ENCODE measurements at regions not wholly inside any gene's neighbourhood (a gene's known extent, or its start where the extent isn't known, plus 50 kb on each side); places are given as distances from the start of the nearest gene placed in this dataset.

DNA sequence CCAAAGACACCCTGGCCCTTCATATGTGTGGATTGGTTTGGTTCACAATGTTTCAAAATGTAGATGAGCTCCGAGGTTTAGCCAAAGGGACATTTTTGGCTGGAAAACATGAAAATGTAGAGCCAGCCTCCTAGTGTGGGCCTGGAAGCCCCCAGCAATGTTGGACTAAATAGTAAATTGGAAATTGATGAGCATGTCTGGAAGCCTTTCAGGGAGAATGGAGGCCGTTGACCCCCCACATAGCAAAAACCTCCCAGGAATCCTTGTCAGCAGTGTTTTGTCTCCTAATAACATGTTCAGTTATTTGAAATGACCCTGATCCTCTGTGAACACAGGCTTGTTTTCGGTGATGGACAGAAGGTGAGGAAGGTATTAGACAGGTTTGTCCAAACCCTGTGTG lies 65.1 kb upstream of the TBX3 start:
- CTCF ChIA-PET: no interaction called here
- TF ChIP-seq, protein P1, sequence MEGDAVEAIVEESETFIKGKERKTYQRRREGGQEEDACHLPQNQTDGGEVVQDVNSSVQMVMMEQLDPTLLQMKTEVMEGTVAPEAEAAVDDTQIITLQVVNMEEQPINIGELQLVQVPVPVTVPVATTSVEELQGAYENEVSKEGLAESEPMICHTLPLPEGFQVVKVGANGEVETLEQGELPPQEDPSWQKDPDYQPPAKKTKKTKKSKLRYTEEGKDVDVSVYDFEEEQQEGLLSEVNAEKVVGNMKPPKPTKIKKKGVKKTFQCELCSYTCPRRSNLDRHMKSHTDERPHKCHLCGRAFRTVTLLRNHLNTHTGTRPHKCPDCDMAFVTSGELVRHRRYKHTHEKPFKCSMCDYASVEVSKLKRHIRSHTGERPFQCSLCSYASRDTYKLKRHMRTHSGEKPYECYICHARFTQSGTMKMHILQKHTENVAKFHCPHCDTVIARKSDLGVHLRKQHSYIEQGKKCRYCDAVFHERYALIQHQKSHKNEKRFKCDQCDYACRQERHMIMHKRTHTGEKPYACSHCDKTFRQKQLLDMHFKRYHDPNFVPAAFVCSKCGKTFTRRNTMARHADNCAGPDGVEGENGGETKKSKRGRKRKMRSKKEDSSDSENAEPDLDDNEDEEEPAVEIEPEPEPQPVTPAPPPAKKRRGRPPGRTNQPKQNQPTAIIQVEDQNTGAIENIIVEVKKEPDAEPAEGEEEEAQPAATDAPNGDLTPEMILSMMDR (IDR thresholded peaks at IDR 0.05; ENCODE audit: unreplicated experiment): no peak
- Mint-ChIP-seq H3K36me3 (ENCODE audit: insufficient read depth, unreplicated experiment) (no peaks in the 10 kb centered on the region), H3K4me3 (ENCODE audit: low read depth, unreplicated experiment) (no peak overlapping the region), H3K27ac (ENCODE audit: unreplicated experiment) (no peak overlapping the region), H3K27me3 (ENCODE audit: unreplicated experiment) (no peaks in the 10 kb centered on the region), H3K9me3 (ENCODE audit: low read depth, unreplicated experiment) (peaks cover 14% of the 10 kb centered on the region), H3K4me1 (ENCODE audit: low read depth, unreplicated experiment) (no peaks in the 10 kb centered on the region)
- no TSS peak for BruUV-seq (replicated peaks)
- intact Hi-C loops (cut with micrococcal nuclease; ENCODE audit: unreplicated experiment): no loop called here
- DNase-seq: no peak

DNA sequence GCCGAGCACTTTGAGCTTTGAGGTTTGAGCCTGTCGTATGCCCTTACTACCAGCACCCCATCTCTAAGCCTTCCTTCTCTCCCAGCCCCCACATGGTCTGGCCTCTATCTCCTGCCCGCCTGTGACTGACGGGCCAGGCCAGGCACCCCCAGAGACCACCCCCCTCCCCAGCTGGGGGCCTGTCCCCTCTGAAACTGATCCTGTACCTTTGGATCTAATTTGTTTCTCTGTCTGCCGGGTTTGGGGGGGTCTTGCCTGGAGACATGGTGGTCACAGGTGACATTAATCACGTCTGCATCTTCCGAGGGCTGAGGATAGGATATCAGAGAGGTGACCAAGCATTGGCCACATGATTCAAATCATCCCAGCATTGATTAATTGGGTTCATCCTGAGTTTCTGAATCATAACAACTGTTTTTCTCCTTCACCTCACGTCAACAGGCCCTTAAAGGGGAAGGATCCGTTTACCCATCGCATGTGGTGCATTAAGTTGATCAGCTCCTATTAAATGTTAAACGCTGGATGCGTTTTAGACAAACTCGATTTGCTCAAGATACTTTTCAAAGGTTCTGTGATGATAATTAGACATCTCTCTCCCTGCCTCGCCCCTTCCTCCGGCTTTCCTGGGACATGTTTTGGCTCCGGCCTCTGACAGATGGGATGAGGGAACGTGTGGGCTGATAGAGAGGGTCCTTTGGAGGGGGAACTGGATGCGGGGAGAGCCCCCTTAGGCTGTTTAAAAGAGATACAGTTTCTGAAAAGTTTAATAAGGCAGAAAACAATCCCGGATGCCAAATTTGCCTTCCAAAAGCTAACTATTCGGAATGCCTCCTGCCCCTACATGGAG lies 63.3 kb upstream of the TBX3 start:
- TF ChIP-seq, protein P1 (IDR thresholded peaks at IDR 0.05; ENCODE audit: unreplicated experiment): no peak
- H3K36me3 Mint-ChIP-seq (ENCODE audit: insufficient read depth, unreplicated experiment): no peaks in the 10 kb centered on the region
- H3K4me1 Mint-ChIP-seq (ENCODE audit: low read depth, unreplicated experiment): no peaks in the 10 kb centered on the region
- H3K27me3 Mint-ChIP-seq (ENCODE audit: unreplicated experiment): no peaks in the 10 kb centered on the region
- H3K27ac Mint-ChIP-seq (ENCODE audit: unreplicated experiment): no peak overlapping the region
- no peak overlapping the region for H3K4me3 Mint-ChIP-seq (ENCODE audit: low read depth, unreplicated experiment)
- CTCF ChIA-PET: no interaction called here
- peaks cover 16% of the 10 kb centered on the region for H3K9me3 Mint-ChIP-seq (ENCODE audit: low read depth, unreplicated experiment)
- intact Hi-C loops (cut with micrococcal nuclease; ENCODE audit: unreplicated experiment): no loop called here
- no TSS peak for BruUV-seq (replicated peaks)
- no peak for DNase-seq

DNA sequence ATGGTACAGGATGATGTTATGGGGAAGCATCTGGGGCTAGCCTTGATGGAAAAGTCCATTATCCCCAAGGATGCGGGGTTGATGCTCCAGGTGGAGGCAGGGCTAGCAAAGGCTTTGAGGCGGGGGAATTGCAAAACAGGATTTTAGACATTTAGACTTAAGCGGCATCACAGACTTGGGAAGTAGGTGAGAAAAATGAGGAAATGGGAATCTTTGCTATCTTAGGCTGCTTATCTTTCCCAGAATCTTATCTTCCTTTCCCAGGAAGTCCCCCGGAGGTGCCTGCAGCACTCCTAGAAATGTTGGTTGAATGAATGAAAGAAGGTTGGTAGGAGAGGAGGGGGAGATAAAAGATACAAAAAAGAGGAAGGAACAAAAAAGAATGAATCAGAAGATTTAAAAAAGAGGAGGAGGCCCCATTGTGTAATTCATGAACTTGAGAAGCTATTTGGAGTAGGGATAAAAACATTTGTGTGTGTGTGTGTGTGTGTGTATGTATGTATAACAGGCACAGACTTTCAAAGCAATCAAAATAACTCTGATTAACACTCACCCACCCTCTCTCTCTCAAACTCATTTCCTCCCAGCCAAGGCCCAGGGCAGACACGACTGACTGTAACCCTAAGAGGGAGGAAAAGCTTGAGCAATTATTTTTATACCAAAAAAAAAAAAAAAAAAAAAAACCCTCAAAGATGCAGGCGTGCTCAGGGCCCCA lies 62.5 kb upstream of the TBX3 start:
- Mint-ChIP-seq H3K27me3 (ENCODE audit: unreplicated experiment) (no peaks in the 10 kb centered on the region), H3K36me3 (ENCODE audit: insufficient read depth, unreplicated experiment) (no peaks in the 10 kb centered on the region), H3K9me3 (ENCODE audit: low read depth, unreplicated experiment) (peaks cover 13% of the 10 kb centered on the region), H3K27ac (ENCODE audit: unreplicated experiment) (no peak overlapping the region), H3K4me1 (ENCODE audit: low read depth, unreplicated experiment) (no peaks in the 10 kb centered on the region), H3K4me3 (ENCODE audit: low read depth, unreplicated experiment) (no peak overlapping the region)
- intact Hi-C loops (cut with micrococcal nuclease; ENCODE audit: unreplicated experiment): no loop called here
- BruUV-seq (replicated peaks): no TSS peak
- no peak for DNase-seq
- TF ChIP-seq, protein P1 (IDR thresholded peaks at IDR 0.05; ENCODE audit: unreplicated experiment): no peak
- CTCF ChIA-PET: no interaction called here

DNA sequence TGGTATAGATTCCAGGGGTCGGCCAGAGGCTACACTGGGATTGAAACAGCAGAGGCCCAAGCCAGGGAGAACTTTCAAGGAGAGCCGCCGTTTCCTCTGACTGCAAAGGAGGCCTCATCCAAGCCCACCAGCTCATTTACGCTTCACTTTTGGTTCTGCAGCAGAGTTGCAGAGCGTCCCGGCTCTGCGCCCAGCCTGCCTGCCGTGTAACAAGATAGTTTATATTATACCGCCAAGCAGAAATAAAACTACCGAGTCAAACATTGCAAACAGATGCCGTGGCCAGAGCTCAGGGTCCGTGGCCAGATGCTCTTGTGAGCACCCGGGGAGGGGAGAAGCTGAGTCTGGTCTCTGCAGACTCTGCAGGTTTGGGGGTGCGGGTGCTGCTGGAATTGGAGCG lies 60.7 kb upstream of the TBX3 start:
- Mint-ChIP-seq H3K9me3 (ENCODE audit: low read depth, unreplicated experiment) (peaks cover 7% of the 10 kb centered on the region), H3K27ac (ENCODE audit: unreplicated experiment) (no peak overlapping the region), H3K27me3 (ENCODE audit: unreplicated experiment) (no peaks in the 10 kb centered on the region), H3K36me3 (ENCODE audit: insufficient read depth, unreplicated experiment) (no peaks in the 10 kb centered on the region), H3K4me3 (ENCODE audit: low read depth, unreplicated experiment) (no peak overlapping the region), H3K4me1 (ENCODE audit: low read depth, unreplicated experiment) (no peaks in the 10 kb centered on the region)
- TF ChIP-seq, protein P1 (IDR thresholded peaks at IDR 0.05; ENCODE audit: unreplicated experiment): no peak
- CTCF ChIA-PET: no interaction called here
- no peak for DNase-seq
- BruUV-seq (replicated peaks): no TSS peak
- intact Hi-C loops (cut with micrococcal nuclease; ENCODE audit: unreplicated experiment): no loop called here

Measured in Calu3 (cell line).